ENCODE measurements at regions not wholly inside any gene's neighbourhood (a gene's known extent, or its start where the extent isn't known, plus 50 kb on each side); places are given as distances from the start of the nearest gene placed in this dataset.

GRCh38 chr5:96219580-96220281 is 213.3 kb downstream of the PCSK1 start:
- no peak for TF ChIP-seq CTCF (IDR thresholded peaks at IDR 0.05; ENCODE audit: extremely low read depth in 1 of 2, insufficient read depth in 1 of 2, low read depth in 1 of 2, low read length in 2 of 2)
- no peak for TF ChIP-seq POLR2A (IDR thresholded peaks at IDR 0.05; ENCODE audit: low read depth, low read length)
